ENCODE measurements at regions not wholly inside any gene's neighbourhood (a gene's known extent, or its start where the extent isn't known, plus 50 kb on each side); places are given as distances from the start of the nearest gene placed in this dataset.

DNA sequence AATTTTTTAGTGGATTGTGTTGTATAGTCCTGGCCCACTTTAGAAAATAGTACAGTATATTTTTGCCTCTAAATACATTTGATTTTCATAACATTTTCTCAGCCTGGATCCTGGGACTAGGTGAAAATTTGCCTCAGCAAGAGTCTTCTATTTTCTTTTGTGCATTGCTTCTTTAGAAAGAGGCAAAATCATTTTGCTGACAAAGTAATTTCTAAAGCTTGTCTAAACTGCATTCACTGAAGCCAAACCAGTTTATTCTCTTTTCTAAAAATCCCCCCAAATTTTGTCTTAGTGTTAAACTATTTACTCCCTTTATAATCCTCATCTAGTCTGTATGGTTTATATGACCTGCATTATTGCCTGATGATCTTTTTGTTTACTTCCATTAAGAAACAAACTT, 326.3 kb downstream of the C4orf33 start:
- no peak for DNase-seq

DNA sequence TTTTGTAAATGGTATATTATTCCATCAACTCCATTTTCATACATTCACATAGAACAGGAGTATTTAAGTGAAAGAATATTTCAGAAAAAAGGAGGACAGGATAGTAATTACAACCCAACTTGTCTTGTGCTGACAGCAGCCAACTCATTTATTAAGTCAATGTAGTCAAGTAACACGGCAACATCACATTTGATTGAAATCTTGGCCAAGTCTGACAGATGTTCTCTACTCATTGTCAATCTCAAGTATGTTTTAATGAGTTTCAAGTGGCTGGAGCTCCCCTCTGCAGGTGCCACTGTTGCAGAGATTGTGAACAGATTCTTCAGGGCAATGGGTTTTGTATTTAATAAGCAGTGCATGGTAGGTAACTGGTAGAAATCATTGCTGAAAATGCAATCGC, 332.5 kb downstream of the C4orf33 start:
- DNase-seq = peak; percentile 75

DNA sequence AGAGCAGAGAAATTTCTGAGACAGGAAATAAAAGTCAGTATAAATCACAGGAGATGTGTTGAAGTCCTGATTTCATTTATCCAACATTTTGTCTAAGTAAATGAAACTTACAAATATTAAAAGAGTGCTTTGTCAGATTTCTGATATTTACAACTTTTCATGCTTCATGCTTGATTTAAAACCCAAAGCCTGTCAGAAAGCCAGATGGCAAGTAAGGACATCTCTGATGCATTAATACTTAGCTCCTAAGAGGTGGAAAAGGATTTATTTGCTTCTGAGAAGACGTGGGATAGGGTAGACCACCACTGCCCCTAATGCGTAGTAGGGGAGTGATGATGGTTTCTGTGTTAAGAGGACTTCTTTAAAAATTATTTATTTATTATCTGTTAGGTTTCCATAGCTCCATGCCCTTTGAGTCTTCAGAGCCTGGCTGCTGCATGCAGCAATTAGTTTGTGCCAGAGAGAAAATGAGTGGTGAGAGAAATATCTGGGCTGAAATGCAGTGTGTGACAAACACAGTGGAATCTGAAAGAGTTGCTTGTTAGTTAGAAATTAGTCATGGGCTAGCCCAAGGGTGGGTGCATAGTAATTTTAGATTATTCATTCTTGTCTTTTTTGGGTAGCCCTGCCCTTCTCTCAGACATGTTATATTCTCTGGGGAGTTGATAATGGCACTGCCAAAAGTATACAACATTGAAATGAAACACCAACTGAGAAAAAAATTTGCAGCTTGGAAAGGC, 333.8 kb downstream of the C4orf33 start:
- DNase-seq = no peak

DNA sequence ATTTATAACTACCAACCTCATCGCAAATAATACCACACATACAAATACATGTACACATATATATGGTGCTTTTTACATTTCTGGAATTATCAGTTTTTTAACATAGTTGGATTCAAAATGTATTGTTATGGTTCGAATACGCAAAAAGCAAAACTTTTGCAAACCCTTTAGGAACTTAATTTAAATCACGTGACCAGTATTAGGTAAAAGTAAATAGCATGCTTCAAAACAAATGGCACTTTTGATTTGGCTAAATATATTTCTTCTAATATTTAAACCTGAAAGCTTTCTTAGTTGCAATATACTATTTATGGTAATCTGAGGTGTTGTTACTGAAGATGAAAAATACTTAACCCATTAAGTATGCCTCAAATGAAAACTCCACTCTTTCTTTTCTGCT, 341.4 kb downstream of the C4orf33 start:
- no peak for DNase-seq

DNA sequence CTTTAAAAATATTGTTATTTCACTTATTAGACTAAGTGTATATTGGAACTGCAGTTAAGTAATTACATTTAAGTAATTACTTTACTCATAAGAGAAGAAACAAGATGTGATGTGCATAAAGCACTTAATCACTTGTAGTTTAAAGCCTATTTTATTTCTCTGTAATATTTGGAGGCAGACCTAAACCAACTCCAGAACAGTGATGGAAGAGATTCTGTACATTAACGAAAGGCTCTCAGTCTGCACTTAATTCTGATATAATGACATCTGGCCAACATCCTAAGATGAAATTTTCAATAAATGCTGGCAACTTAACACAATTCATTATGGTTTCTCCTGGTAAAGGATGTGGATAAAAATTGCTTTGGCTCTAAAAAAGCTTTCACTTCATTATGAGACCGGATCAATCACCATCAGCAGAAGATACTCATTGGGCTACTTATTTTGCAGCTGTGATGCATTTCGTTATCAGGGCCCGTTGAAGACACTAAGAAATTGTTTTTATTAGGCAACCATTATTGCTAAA, 342.6 kb downstream of the C4orf33 start:
- no peak for DNase-seq

DNA sequence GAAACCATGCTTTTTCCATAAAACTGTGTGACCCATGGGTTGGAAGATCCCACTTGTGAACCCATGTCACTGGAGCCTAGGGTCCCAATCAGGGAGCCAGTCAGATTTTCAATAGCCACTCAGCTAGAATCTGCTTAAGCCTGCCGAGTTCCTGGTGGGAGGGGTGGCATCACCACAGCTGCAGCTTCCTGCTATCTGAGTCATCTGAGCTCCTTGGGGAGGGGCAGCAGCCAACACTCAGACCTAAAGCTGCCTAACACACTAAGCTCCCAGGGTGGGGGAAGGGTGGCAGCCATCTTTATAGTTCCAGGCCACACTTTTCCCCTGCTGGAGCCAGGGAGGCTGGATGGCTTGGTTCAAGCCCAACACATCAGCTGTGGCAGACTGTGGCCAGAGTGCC, 350.1 kb downstream of the C4orf33 start:
- DNase-seq = no peak

DNA sequence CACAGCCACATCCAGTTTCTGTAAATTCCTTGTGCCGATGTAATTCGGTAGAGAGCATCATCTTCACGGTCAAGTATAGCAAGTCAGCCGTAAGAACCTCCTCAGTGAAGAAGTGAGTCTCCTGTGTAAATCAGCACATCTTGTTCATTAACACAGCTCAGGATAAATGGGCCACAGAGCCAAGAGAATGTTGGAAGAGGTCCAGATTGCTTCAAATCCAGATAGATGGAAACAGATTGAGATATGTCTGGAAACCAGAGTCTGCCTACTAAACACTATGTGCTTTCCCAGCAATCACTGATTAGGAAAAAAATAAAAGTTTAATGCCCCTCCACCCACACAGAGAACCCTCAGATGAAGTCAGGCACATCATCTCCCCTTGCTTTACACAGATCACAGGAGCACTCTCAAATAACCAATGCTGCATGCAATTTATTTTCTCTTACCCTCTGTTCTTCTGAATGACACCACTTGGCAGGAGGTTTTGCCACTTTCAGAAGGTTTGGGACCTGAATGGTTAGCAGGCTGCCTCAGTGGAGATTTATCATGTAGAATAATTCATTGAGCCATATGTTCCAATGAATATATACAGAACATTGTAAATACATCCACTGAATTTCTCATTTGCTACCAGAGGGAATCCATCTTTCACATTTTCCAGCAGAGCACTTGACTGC, 357.7 kb downstream of the C4orf33 start:
- peak; percentile 5 for DNase-seq

DNA sequence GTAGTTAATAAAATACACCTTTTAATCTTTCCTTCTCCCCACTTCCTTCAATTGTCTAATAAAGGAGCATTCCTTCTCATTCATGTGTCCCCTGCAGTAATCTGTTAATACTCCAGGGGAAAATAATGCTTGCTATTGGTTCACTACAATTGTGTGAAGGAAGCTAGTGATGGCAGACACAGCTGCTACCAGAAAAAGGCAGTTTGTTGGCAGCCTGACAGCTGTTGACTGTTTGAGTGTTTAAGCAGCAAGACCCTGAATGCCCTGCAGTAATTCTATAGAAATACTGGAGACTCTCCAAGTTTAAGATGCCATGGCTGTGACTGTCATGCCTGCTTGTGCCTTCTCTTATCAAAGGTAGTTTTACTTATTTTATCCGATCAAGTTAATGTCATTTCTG, 359.5 kb downstream of the C4orf33 start:
- peak; percentile 82 for DNase-seq

DNA sequence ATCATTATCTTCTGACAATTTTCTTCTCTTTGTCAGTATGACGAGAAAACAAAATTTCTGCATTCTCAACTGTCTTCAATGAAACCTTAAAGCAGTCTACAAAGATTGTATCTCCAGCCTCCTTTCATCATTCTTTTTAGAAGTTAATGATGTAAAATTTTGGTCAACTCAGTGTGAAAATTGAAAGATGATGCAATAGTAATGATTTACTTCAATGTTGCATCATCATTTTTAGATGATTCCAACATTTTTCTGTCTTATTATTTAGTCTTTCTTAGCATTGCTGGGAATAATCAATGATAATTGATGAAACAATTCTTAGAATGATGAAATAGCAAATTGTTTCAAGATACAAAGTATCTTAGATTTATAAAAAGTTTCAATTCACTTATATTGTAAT, 372.7 kb downstream of the C4orf33 start:
- DNase-seq = no peak

DNA sequence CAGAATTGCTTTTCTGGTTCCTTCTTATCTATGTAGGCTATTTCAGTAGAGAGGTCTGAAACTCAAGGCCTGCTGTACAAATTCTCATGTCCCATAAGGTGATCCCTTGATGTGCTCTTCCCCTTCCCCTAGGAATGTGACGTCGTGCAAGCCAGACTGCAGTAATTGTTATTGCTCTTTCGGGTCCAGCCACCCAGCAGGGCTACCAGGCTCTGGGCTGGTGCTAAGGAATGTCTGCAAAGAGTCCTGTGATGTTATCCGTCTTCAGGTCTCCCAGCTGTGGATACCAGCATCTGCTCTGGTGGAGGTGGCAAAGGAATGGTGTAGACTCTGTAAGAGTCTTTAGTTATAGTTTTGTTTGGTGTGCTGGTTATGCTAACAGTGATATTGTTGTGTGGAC, 378.7 kb downstream of the C4orf33 start:
- DNase-seq = no peak

DNA sequence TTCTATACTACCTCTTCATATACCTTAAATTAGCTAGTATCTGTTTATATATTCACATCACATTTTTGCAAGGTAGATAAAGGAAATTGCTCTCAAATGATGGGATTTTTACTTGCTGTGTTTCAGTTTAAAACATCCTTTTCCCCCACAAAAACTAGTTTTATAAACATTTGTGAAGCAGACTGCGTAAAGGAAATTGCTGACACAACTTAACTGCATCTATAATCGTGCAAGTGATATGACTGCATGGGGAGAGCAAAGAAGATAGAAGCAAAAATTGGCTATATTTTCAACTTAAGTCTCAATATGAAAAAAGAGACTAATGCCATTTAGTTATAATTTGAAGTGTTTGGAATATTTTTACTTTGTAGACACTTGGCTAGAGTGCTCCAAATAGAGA, 385.2 kb downstream of the C4orf33 start:
- DNase-seq = no peak

DNA sequence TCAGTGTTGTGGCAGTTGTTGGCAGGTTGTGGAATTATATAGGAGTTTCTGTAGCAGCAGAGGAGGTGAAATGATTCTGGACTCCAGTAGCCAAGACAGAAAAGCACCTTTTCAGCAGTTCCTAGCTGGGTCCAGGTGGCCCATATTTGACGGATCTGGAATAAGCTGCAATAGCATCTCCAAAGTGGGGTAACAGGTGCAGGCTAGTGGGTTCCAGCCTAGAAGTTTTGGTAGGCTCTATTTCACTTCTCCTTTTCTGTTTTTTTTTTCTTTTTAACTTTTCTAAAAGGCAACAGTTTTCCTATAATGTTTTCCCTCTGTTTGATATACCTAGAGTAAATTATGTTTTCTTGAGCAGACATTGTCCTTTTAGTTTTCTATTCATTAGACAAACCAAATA, 392.5 kb downstream of the C4orf33 start:
- no peak for DNase-seq

DNA sequence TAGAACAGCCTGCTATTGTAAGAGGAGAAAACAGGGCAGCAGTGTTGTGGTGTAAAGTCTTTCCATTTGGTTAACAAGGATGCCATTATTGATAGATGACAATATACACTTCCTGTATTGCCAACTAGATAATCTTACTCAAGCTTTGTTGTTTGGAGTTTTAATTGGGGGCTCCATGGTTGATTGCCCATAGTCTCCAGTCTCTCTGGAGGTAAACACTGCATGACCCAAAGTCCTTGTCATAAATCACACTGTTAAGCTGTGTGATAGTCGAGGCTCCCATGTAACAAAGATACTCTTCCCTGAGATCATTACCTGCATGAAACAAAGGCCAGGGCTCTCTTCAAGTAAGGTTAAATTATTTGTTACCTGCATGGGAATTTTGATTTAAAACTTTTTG, 394.6 kb downstream of the C4orf33 start:
- no peak for DNase-seq

DNA sequence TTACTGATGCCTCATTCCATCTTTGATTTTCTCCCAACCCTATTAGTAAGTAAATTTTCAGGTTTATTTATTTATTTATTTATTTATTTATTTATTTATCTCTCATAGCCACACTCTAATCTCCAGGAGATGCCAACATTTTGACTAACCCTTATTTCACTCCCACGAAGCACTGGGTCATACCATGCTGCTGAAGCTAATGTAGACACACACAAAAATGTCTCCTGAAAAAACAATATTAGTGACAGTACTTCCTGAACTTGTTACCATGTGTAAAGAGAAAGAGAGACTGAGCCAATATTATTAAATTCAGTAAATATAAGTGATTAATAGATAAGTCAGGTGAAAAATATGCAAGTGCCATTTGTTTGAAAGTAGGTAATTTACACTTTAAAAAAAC, 402.7 kb downstream of the C4orf33 start:
- DNase-seq = no peak

DNA sequence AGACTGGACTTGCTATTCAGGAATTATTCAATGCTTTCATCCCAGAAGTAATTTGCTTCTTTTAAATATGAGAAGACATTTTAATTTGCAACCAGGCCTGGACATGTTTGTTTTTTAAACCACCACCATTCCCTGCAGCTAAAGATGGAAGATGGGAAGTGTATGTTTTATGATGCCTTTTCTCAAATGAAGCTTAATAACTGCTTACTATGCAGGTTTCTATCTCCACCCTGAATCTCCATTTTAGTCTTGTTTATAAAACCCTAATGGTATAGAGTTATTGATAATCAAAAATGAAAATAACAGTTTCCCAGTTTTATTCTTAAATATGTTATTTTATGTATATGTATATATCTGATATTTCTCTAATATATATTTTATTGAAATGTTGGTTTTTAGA, 418.9 kb downstream of the C4orf33 start:
- DNase-seq = no peak

DNA sequence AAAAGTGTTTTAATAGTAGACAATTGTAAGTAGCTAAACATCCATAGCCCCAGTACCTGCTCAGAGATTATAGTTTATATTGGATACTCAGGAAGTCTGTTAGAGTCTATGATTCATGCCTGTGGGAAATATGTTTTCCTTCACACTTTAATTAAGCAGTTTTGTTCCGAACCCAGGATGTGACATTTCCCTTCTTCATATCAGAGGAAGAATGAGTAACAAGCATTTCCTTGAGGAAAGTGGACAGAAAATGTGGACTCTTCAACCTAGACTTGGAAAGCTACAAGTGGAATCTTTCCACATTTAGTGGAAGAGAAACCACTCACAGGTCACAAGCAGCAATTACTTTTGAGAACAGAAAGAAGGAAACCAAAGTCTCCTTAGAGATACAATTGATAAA, 419.4 kb downstream of the C4orf33 start:
- no peak for DNase-seq

DNA sequence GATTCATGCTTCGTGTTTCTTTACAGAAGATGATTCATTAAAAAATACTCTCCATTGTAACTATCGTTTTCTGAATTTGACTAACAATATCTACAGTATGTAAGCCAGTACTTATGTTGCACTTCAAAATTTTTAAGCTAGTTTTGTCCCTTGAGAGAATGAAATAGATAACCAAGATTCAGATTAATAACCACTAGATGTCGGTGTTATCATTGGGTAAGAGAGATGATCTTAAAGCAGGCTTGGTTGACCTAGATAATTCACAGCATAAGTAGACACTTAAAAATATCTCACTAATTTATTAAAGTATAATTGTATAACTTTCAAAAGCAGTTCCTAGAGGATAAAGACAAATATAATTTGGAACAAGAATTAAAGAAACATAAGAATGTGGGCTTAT, 430.9 kb downstream of the C4orf33 start:
- no peak for DNase-seq

DNA sequence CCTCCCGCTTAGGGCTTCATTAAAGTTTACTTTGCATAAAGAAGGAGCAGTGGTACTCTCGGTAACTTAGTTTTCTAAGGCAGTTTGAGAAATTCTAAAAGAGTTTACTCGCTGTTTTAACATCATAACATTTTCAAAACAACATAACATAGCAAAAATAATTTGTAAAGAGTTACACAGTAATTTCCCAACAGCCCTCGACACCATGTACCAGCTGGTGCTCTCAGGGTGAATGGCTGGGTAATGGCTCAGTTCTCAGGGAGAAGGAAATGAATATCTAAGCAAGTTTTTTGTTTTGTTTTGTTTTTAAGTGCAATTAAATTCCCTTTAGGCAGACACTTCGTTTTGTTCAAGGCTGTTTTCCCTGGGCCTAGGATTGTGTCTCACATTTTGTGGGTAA, 435.3 kb downstream of the C4orf33 start:
- DNase-seq = no peak

DNA sequence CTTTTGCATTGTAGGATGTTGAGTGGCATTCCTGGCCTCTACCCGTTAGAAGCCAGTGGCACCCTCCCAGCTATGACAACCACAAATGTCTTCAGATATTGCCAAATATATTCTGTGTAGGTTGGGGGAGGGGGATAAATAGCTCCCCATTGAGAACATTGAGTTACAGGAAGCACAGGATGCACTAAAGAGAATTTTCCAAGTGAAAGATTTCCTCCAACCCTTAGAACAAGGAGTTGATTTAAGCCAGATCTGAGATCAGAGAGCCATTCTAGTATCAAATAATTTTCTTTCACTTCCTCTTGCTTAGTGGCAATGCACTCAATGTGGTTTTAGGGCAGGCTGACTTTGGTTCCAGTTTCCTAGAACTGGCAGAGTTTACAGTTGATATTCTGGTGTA, 436.6 kb downstream of the C4orf33 start:
- no peak for DNase-seq

DNA sequence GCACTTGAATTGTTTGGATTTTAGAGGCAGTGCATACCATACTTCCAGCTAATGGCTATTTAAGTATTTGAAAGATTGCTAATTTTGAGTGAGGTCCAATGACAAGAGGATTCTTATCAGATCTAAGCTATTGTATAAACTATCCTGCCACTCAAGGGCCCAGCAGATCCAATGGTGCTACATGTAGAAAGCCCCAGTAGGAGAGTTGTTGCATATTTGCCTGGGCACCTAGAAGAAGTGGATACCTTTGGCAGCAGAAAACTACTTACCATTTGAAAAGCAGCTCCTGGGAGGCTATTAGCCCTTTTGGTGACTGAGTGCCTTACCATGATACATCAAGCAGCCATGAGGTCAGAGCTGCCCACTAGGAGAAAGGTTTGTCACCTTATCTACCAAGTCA, 447.3 kb downstream of the C4orf33 start:
- DNase-seq = no peak

DNA sequence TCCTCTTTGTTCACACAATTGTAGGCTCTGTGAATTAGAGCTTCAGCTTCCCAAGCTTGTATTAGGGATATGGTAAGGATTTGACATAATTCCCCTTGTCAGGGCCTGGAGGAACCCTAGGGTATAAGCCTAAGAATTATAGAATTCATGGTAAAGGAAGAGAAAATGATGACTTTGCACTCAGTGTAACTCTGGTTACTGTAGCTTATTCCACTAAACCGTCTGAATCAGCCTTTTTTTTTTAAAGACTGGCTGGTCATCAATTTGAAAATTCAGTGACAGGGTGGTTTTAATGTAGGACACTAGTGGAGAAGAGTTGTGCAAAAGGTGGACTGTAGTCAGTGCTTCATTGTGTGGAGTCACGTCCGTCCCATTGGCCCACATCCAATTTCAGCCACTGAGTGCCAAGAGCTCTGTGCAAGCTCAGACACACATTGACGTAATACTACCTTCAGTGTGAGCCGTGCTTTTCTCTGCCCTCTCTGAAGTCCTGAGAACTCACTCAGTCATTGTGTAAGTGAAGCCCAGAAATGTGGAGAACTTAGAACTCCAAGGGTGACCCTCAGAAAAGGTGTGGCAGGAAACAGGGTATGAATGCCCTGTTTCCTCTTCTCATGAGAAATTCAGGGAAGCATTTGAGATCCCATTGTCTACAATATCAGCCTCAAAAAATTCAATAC, 449.8 kb downstream of the C4orf33 start:
- DNase-seq = peak; percentile 3

DNA sequence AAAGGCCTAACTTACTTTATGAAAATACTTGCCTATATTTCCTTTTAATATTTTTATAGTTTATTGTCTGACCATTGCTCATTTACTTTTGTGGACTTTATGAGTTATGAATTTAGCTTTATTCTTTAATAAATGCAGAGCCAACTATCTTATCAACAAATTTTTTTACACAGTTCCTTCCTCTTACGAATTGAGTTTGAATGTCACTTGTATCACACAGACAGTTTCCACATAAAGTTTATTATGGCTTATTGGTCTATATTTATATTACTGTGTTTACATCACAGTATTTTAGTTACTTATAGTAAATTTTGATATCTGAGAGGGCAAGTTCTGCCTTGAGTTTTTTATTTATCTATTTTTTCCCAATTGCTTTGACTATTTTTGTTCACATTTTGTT, 450.6 kb downstream of the C4orf33 start:
- no peak for DNase-seq

DNA sequence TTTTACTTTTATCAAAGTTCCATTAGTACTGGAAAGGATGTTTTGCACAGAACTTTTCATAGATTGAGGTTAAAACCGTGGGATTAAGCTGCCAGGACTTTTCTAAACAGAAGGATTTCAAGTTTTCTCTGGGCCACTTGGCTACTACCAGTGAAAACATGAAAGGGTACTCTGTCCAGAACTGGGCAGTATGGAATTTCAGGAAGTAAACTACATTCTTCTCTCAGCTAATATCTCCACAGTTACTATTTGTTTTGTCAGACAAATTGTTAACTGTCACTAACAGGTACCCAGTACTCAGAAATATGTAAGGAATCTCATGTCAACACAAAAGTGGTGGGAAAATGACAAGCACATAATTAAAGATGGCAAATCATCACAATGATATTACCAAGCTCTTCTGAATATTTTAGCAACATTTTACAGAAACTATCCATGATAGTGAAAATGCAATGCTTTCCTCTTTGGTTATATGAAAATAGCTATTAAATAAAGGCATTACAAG, 454.4 kb downstream of the C4orf33 start:
- DNase-seq = no peak

DNA sequence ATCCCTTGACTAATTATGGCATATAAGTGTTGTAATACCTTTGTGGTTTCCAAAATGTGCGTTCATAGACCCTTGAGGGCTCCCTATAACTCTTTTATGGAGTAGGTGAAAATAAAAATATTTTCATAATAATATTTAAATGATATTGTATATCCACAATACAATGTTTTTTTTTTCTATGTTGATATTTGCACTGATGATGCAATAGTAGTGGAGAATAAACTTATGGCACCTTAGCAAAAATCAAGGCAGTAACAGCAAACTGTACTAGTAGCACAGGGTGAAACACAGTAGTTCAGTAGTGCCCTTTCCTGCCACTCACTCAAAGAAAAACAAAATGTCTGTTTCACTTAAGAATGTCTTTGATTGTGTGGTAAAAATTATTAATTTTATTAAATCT, 465.3 kb downstream of the C4orf33 start:
- no peak for DNase-seq
